Liver (tissue), 8 donors: ENCODE measurements at regions not wholly inside any gene's neighbourhood (a gene's known extent, or its start where the extent isn't known, plus 50 kb on each side); places are given as distances from the start of the nearest gene placed in this dataset.
"Not testable (repeated sequence)": the region's sequence is repeated elsewhere in the genome, so short reads cannot be mapped to it uniquely, and the experiment has no call there.

Experiments
- DNase-seq: peaks from one replicate; pipeline ENCODE4 v3.0.0-alpha.2; 2017; ENCODE audit warnings: low spot score
- H3K27ac ChIP-seq, 2 donors: one replicate each; pipeline ENCODE4 v1.7.0; 2013; ENCODE audit warnings: inconsistent platforms in 2 of 2, low read length in 2 of 2, control low read depth in 1 of 2, low read depth in 1 of 2, mild to moderate bottlenecking in 1 of 2
- H3K27me3 ChIP-seq, 4 donors: one replicate each; pipeline versions ENCODE4 v1.6.1 to v1.7.0; 2013; ENCODE audit warnings: low read length in 3 of 4, inconsistent platforms in 1 of 4, mild to moderate bottlenecking in 1 of 4, moderate library complexity in 1 of 4; ENCODE audit not compliant: control insufficient read depth in 4 of 4, insufficient read depth in 4 of 4
- H3K36me3 ChIP-seq, 4 donors: one replicate each; pipeline versions ENCODE4 v1.6.1 to v1.7.0; 2013; ENCODE audit warnings: low read length in 3 of 4, mild to moderate bottlenecking in 3 of 4, low read depth in 1 of 4, moderate library complexity in 1 of 4; ENCODE audit not compliant: control insufficient read depth in 4 of 4, insufficient read depth in 3 of 4
- H3K4me1 ChIP-seq, 4 donors: one replicate each; pipeline versions ENCODE4 v1.6.1 to v1.7.0; 2013; ENCODE audit warnings: low read length in 3 of 4, mild to moderate bottlenecking in 3 of 4, moderate library complexity in 1 of 4; ENCODE audit not compliant: control insufficient read depth in 4 of 4, insufficient read depth in 4 of 4
- H3K4me3 ChIP-seq, 3 donors: one replicate each; pipeline versions ENCODE4 v1.6.1 to v1.7.0; 2013; ENCODE audit warnings: low read length in 3 of 3, control low read depth in 1 of 3, low read depth in 1 of 3, mild to moderate bottlenecking in 1 of 3
- H3K9ac ChIP-seq, 2 donors: one replicate each; pipeline ENCODE4 v1.7.0; 2013; ENCODE audit warnings: low read length in 2 of 2, mild to moderate bottlenecking in 2 of 2, moderate library complexity in 2 of 2, control low read depth in 1 of 2, low read depth in 1 of 2
- H3K9me3 ChIP-seq, 4 donors: one replicate each; pipeline versions ENCODE4 v1.6.1 to v1.7.0; 2013; ENCODE audit warnings: low read length in 3 of 4; ENCODE audit not compliant: control insufficient read depth in 4 of 4
- ATF3 ChIP-seq: IDR thresholded peaks from 2 replicates; pipeline ENCODE4 v1.6.1; 2016; ENCODE audit warnings: antibody characterized with exemption
- CTCF ChIP-seq: fragments of 150-350 bp; IDR thresholded peaks from 2 replicates; pipeline ENCODE4 v1.5.1; 2017; ENCODE audit warnings: improper control_type of control experiment, low read depth, low read length; ENCODE audit not compliant: missing input control
- FOXA2 ChIP-seq: IDR thresholded peaks from 2 replicates; pipeline ENCODE4 v1.6.1; 2016; ENCODE audit warnings: antibody characterized with exemption
- GABPA ChIP-seq, 2 donors: IDR thresholded peaks in 1 of 2; conservative IDR thresholded peaks in 1 of 2; 2 replicates each; pipeline ENCODE4 v1.6.1; 2016; ENCODE audit warnings: antibody characterized with exemption in 2 of 2, mild to moderate bottlenecking in 1 of 2, moderate library complexity in 1 of 2
- HNF4A ChIP-seq, 2 donors: conservative IDR thresholded peaks; 2 replicates each; pipeline ENCODE4 v1.6.1; 2016; ENCODE audit warnings: antibody characterized with exemption in 2 of 2, mild to moderate bottlenecking in 2 of 2
- JUND ChIP-seq, 2 donors: IDR thresholded peaks; 2 replicates each; pipeline ENCODE4 v1.6.1; 2016; ENCODE audit warnings: antibody characterized with exemption in 2 of 2
- MAX ChIP-seq: IDR thresholded peaks from 2 replicates; pipeline ENCODE4 v1.6.1; 2016; ENCODE audit warnings: antibody characterized with exemption
- NR2F2 ChIP-seq: IDR thresholded peaks from 2 replicates; pipeline ENCODE4 v1.6.1; 2016; ENCODE audit warnings: antibody characterized with exemption
- RAD21 ChIP-seq, 2 donors: IDR thresholded peaks; 2 replicates each; pipeline ENCODE4 v1.6.1; 2016; ENCODE audit warnings: antibody characterized with exemption in 2 of 2, mild to moderate bottlenecking in 2 of 2
- REST ChIP-seq: IDR thresholded peaks from 2 replicates; pipeline ENCODE4 v1.6.1; 2016; ENCODE audit warnings: antibody characterized with exemption, mild to moderate bottlenecking
- RXRA ChIP-seq, 2 donors: IDR thresholded peaks; 2 replicates each; pipeline ENCODE4 v1.6.1; 2017 to 2018; ENCODE audit warnings: antibody characterized with exemption in 2 of 2, mild to moderate bottlenecking in 1 of 2
- TAF1 ChIP-seq: conservative IDR thresholded peaks from 2 replicates; pipeline ENCODE4 v1.6.1; 2016; ENCODE audit warnings: antibody characterized with exemption, mild to moderate bottlenecking
- YY1 ChIP-seq: IDR thresholded peaks from 2 replicates; pipeline ENCODE4 v1.6.1; 2016; ENCODE audit warnings: antibody characterized with exemption, mild to moderate bottlenecking
- ZBTB33 ChIP-seq: IDR thresholded peaks from 2 replicates; pipeline ENCODE4 v1.6.1; 2016; ENCODE audit warnings: antibody characterized with exemption
- WGBS: extraction: QIAGEN DNeasy Blood & Tissue Kit; methylation state at CpG from one replicate; pipeline ENCODE4 v1.1.7; 2013; 5-methylcytosine and 5-hydroxymethylcytosine counted together
- donor health status: healthy.
- donor health status: healthy.
- donor health status: healthy.
- donor health status: healthy.
- donor health status: healthy.

GRCh38 chr3:154904328-154904727 lies 175.8 kb upstream of the MME start:
- Histone ChIP-seq H3K27me3 (no peaks in the 10 kb centered on the region), H3K27ac (no peak overlapping the region), H3K9me3 (no peaks in the 10 kb centered on the region), H3K9ac (no peak overlapping the region), H3K4me1 (no peaks in the 10 kb centered on the region), H3K36me3 (no peaks in the 10 kb centered on the region), H3K4me3 (no peak overlapping the region)
- no peak for TF ChIP-seq REST
- peak; percentile 75 to 76 for TF ChIP-seq RAD21 (IDR thresholded peaks at IDR 0.05)
- peak; percentile 47 for TF ChIP-seq CTCF
- DNase-seq = no peak
- WGBS = 21% methylated on average over 2 of the region's 2 CpGs

- not testable (repeated sequence) for H3K27me3 ChIP-seq, H3K9me3 ChIP-seq, H3K4me1 ChIP-seq, H3K4me3 ChIP-seq, H3K9ac ChIP-seq, H3K27ac ChIP-seq, DNase-seq, H3K36me3 ChIP-seq
These were observed 177.6 kb upstream of the MME start for GRCh38 chr3:154902495-154902894.

- no peak overlapping the region for H3K4me3 ChIP-seq
- no peaks in the 10 kb centered on the region for H3K27me3 ChIP-seq
- H3K4me1 ChIP-seq = no peaks in the 10 kb centered on the region
- DNase-seq = no peak
- H3K9me3 ChIP-seq = no peaks in the 10 kb centered on the region
- H3K9ac ChIP-seq = no peak overlapping the region
- H3K36me3 ChIP-seq = no peaks in the 10 kb centered on the region
- no peak overlapping the region for H3K27ac ChIP-seq
- 92% methylated on average over 2 of the region's 2 CpGs for WGBS
- TF ChIP-seq ATF3 = no peak
- no peak for TF ChIP-seq GABPA (IDR thresholded peaks at IDR 0.05 in 1 of 2, conservative IDR thresholded peaks at IDR 0.05 in 1 of 2)
- no peak for TF ChIP-seq TAF1
- no peak for TF ChIP-seq RXRA (IDR thresholded peaks at IDR 0.05)
- TF ChIP-seq REST = no peak
- TF ChIP-seq CTCF = no peak
- no peak for TF ChIP-seq ZBTB33
- no peak for TF ChIP-seq RAD21 (IDR thresholded peaks at IDR 0.05)
- no peak for TF ChIP-seq HNF4A (conservative IDR thresholded peaks at IDR 0.05)
- no peak for TF ChIP-seq MAX
- no peak for TF ChIP-seq JUND (IDR thresholded peaks at IDR 0.05)
- no peak for TF ChIP-seq NR2F2
- no peak for TF ChIP-seq YY1
- no peak for TF ChIP-seq FOXA2
These were observed 178.8 kb upstream of the MME start for GRCh38 chr3:154901278-154901677.
